ENCODE measurements at regions not wholly inside any gene's neighbourhood (a gene's known extent, or its start where the extent isn't known, plus 50 kb on each side); places are given as distances from the start of the nearest gene placed in this dataset.

DNA sequence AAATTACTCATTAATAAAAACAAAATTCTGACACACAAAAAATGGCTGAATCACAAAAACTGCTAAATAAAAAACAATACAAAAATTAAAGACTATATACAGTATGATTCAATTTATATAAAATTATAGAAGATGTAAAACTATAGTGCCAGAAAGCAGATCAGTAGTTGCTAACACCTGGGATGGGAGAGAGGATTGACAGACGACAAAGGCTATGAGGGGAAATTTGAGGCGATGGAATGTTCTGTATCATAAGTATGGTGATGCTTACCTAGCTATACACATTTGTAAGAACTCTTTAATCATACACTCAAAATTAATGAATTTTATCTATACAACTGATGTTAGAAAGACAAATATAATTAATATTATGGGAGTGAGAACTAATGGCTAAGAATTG lies 247.9 kb upstream of the GJE1 start:
- TF ChIP-seq SIN3A (IDR thresholded peaks at IDR 0.05; ENCODE audit: borderline replicate concordance in 2 of 2, control insufficient read depth in 1 of 2, low read depth in 2 of 2, low read length in 2 of 2): no peak
- TF ChIP-seq TEAD2 (tag; IDR thresholded peaks at IDR 0.05): no peak
- TF ChIP-seq, protein P1, sequence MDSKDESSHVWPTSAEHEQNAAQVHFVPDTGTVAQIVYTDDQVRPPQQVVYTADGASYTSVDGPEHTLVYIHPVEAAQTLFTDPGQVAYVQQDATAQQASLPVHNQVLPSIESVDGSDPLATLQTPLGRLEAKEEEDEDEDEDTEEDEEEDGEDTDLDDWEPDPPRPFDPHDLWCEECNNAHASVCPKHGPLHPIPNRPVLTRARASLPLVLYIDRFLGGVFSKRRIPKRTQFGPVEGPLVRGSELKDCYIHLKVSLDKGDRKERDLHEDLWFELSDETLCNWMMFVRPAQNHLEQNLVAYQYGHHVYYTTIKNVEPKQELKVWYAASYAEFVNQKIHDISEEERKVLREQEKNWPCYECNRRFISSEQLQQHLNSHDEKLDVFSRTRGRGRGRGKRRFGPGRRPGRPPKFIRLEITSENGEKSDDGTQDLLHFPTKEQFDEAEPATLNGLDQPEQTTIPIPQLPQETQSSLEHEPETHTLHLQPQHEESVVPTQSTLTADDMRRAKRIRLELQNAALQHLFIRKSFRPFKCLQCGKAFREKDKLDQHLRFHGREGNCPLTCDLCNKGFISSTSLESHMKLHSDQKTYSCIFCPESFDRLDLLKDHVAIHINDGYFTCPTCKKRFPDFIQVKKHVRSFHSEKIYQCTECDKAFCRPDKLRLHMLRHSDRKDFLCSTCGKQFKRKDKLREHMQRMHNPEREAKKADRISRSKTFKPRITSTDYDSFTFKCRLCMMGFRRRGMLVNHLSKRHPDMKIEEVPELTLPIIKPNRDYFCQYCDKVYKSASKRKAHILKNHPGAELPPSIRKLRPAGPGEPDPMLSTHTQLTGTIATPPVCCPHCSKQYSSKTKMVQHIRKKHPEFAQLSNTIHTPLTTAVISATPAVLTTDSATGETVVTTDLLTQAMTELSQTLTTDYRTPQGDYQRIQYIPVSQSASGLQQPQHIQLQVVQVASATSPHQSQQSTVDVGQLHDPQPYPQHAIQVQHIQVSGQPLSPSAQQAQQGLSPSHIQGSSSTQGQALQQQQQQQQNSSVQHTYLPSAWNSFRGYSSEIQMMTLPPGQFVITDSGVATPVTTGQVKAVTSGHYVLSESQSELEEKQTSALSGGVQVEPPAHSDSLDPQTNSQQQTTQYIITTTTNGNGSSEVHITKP (IDR thresholded peaks at IDR 0.05; ENCODE audit: partially characterized antibody): no peak
- TF ChIP-seq, protein P2, sequence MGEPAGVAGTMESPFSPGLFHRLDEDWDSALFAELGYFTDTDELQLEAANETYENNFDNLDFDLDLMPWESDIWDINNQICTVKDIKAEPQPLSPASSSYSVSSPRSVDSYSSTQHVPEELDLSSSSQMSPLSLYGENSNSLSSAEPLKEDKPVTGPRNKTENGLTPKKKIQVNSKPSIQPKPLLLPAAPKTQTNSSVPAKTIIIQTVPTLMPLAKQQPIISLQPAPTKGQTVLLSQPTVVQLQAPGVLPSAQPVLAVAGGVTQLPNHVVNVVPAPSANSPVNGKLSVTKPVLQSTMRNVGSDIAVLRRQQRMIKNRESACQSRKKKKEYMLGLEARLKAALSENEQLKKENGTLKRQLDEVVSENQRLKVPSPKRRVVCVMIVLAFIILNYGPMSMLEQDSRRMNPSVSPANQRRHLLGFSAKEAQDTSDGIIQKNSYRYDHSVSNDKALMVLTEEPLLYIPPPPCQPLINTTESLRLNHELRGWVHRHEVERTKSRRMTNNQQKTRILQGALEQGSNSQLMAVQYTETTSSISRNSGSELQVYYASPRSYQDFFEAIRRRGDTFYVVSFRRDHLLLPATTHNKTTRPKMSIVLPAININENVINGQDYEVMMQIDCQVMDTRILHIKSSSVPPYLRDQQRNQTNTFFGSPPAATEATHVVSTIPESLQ (CRISPR knock-in tag; IDR thresholded peaks at IDR 0.05): no peak
- TF ChIP-seq, protein P3, sequence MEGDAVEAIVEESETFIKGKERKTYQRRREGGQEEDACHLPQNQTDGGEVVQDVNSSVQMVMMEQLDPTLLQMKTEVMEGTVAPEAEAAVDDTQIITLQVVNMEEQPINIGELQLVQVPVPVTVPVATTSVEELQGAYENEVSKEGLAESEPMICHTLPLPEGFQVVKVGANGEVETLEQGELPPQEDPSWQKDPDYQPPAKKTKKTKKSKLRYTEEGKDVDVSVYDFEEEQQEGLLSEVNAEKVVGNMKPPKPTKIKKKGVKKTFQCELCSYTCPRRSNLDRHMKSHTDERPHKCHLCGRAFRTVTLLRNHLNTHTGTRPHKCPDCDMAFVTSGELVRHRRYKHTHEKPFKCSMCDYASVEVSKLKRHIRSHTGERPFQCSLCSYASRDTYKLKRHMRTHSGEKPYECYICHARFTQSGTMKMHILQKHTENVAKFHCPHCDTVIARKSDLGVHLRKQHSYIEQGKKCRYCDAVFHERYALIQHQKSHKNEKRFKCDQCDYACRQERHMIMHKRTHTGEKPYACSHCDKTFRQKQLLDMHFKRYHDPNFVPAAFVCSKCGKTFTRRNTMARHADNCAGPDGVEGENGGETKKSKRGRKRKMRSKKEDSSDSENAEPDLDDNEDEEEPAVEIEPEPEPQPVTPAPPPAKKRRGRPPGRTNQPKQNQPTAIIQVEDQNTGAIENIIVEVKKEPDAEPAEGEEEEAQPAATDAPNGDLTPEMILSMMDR (IDR thresholded peaks at IDR 0.05 in 2 of 3, conservative IDR thresholded peaks at IDR 0.05 in 1 of 3; ENCODE audit: insufficient read depth in 2 of 3, low read depth in 1 of 3, low read length in 3 of 3): no peak
- no peak for TF ChIP-seq CREBBP (IDR thresholded peaks at IDR 0.05; ENCODE audit: low read depth, low read length)
- no peak for TF ChIP-seq PHF20 (IDR thresholded peaks at IDR 0.05; ENCODE audit: partially characterized antibody)

Data from K562 (cell line).